GM12878 (cell line): ENCODE measurements at regions not wholly inside any gene's neighbourhood (a gene's known extent, or its start where the extent isn't known, plus 50 kb on each side); places are given as distances from the start of the nearest gene placed in this dataset.

Experiments
- BRCA1 ChIP-seq: IDR thresholded peaks from 2 replicates; pipeline ENCODE4 v1.6.1; 2011; ENCODE audit warnings: low read depth, low read length, improper control_type of control experiment
- CHD4 ChIP-seq: fragments of 200-600 bp; sonication (generic); IDR thresholded peaks from 2 replicates; pipeline ENCODE4 v1.6.1; 2016; ENCODE audit warnings: mild to moderate bottlenecking
- CTCF ChIP-seq, 3 experiments: IDR thresholded peaks in 2 of 3; conservative IDR thresholded peaks in 1 of 3; 2 replicates each; pipeline ENCODE4 v1.5.1; 2011; ENCODE audit warnings: low read depth in 3 of 3, low read length in 3 of 3, mild to moderate bottlenecking in 3 of 3, control low read depth in 2 of 3, moderate library complexity in 2 of 3, inconsistent platforms in 1 of 3, mixed read lengths in 1 of 3; ENCODE audit not compliant: control insufficient read depth in 2 of 3, insufficient read depth in 1 of 3; ENCODE audit errors: extremely low read depth in 1 of 3
- DPF2 ChIP-seq: fragments of 450-650 bp; IDR thresholded peaks from 2 replicates; pipeline ENCODE4 v1.6.1; 2017; ENCODE audit warnings: mild to moderate bottlenecking
- EP300 ChIP-seq, 2 experiments: fragments of 150-350 bp in 1 of 2; IDR thresholded peaks; 2 replicates each; pipeline ENCODE4 v1.6.1; 2011 to 2012; ENCODE audit warnings: low read depth in 2 of 2, low read length in 2 of 2, borderline replicate concordance in 1 of 2, improper control_type of control experiment in 1 of 2, inconsistent platforms in 1 of 2; ENCODE audit not compliant: control insufficient read depth in 1 of 2
- ESRRA ChIP-seq: IDR thresholded peaks from 2 replicates; pipeline ENCODE4 v1.6.1; 2012; ENCODE audit warnings: mild to moderate bottlenecking, low read length, improper control_type of control experiment
- HCFC1 ChIP-seq: fragments of 150-350 bp; IDR thresholded peaks from 2 replicates; pipeline ENCODE4 v1.6.1; 2014; ENCODE audit warnings: low read length
- POLR2AphosphoS5 ChIP-seq: IDR thresholded peaks from 2 replicates; pipeline ENCODE4 v1.6.1; 2011; ENCODE audit warnings: mild to moderate bottlenecking, low read length, inconsistent platforms
- SRF ChIP-seq, 2 experiments: IDR thresholded peaks; 2 replicates each; pipeline ENCODE4 v1.6.1; 2011; ENCODE audit warnings: low read depth in 2 of 2, low read length in 2 of 2, mild to moderate bottlenecking in 1 of 2, moderate library complexity in 1 of 2
- ZNF274 ChIP-seq: IDR thresholded peaks from one replicate; pipeline ENCODE4 v1.8.0; 2011; ENCODE audit not compliant: insufficient read length, insufficient read depth

- TF ChIP-seq CTCF (IDR thresholded peaks at IDR 0.05 in 2 of 3, conservative IDR thresholded peaks at IDR 0.05 in 1 of 3; ENCODE audit: control insufficient read depth in 2 of 3, extremely low read depth in 1 of 3, insufficient read depth in 1 of 3, low read depth in 3 of 3, low read length in 3 of 3) (no peak), ESRRA (no peak), SRF (IDR thresholded peaks at IDR 0.05; ENCODE audit: low read depth in 2 of 2, low read length in 2 of 2) (no peak), POLR2AphosphoS5 (no peak), BRCA1 (no peak), EP300 (IDR thresholded peaks at IDR 0.05; ENCODE audit: borderline replicate concordance in 1 of 2, control insufficient read depth in 1 of 2, low read depth in 2 of 2, low read length in 2 of 2) (no peak), DPF2 (no peak), CHD4 (no peak), HCFC1 (no peak), ZNF274 (no peak)
These were observed 64.8 kb upstream of the INSIG1 start for GRCh38 chr7:155232911-155233310.
